Trophoblast cell (in vitro differentiated cells and primary cell): ENCODE measurements at regions not wholly inside any gene's neighbourhood (a gene's known extent, or its start where the extent isn't known, plus 50 kb on each side); places are given as distances from the start of the nearest gene placed in this dataset.
A peak's percentile ranks its signal among the peaks of the same experiment; 100 is the strongest.
"Not testable (repeated sequence)": the region's sequence is repeated elsewhere in the genome, so short reads cannot be mapped to it uniquely, and the experiment has no call there.

Experiments used
- DNase-seq, 2 donors: peaks; one replicate each; pipeline ENCODE4 v3.0.0-alpha.2; 2016
- H2AFZ ChIP-seq: 2 replicates; pipeline ENCODE4 v1.6.1; 2013; ENCODE audit warnings: low read length, moderate library complexity, mild to moderate bottlenecking; ENCODE audit not compliant: insufficient read depth, poor library complexity
- H2AK5ac ChIP-seq: 2 replicates; pipeline ENCODE4 v1.6.1; 2013; ENCODE audit warnings: mild to moderate bottlenecking, low read length
- H2BK120ac ChIP-seq: 2 replicates; pipeline ENCODE4 v1.6.1; 2013; ENCODE audit warnings: low read length, mild to moderate bottlenecking, moderate library complexity; ENCODE audit not compliant: insufficient read depth, poor library complexity
- H2BK12ac ChIP-seq: 2 replicates; pipeline ENCODE4 v1.6.1; 2013; ENCODE audit warnings: mild to moderate bottlenecking, low read length, moderate library complexity
- H2BK5ac ChIP-seq: 2 replicates; pipeline ENCODE4 v1.6.1; 2013; ENCODE audit warnings: low read length, low read depth, moderate library complexity, mild to moderate bottlenecking; ENCODE audit not compliant: poor library complexity
- H3K14ac ChIP-seq: 2 replicates; pipeline ENCODE4 v1.6.1; 2013; ENCODE audit warnings: mild to moderate bottlenecking, low read length
- H3K18ac ChIP-seq: 2 replicates; pipeline ENCODE4 v1.6.1; 2013; ENCODE audit warnings: mild to moderate bottlenecking, low read length
- H3K23ac ChIP-seq: 2 replicates; pipeline ENCODE4 v1.6.1; 2013; ENCODE audit warnings: low read length
- H3K27ac ChIP-seq: 2 replicates; pipeline ENCODE4 v1.5.1; 2013; ENCODE audit warnings: low read depth, mild to moderate bottlenecking, inconsistent platforms, low read length, moderate library complexity
- H3K27me3 ChIP-seq: 2 replicates; pipeline ENCODE4 v1.6.1; 2013; ENCODE audit warnings: inconsistent platforms, mild to moderate bottlenecking, low read length, moderate library complexity; ENCODE audit not compliant: insufficient read depth
- H3K36me3 ChIP-seq, 2 experiments: 1 replicate in 1 of 2; 2 replicates in 1 of 2; pipeline ENCODE4 v1.6.1; 2013; ENCODE audit warnings: low read length in 2 of 2, mild to moderate bottlenecking in 2 of 2, moderate library complexity in 1 of 2; ENCODE audit not compliant: insufficient read depth in 2 of 2, control insufficient read depth in 1 of 2
- H3K4ac ChIP-seq: 2 replicates; pipeline ENCODE4 v1.6.1; 2013; ENCODE audit warnings: low read depth, mild to moderate bottlenecking, low read length, moderate library complexity
- H3K4me1 ChIP-seq, 2 experiments: 1 replicate in 1 of 2; 2 replicates in 1 of 2; pipeline ENCODE4 v1.6.1; 2013; ENCODE audit warnings: low read length in 2 of 2, mild to moderate bottlenecking in 2 of 2, moderate library complexity in 1 of 2; ENCODE audit not compliant: insufficient read depth in 2 of 2, control insufficient read depth in 1 of 2
- H3K4me2 ChIP-seq: 2 replicates; pipeline ENCODE4 v1.6.1; 2013; ENCODE audit warnings: inconsistent platforms, mild to moderate bottlenecking, low read length, moderate library complexity
- H3K4me3 ChIP-seq: 2 replicates; pipeline ENCODE4 v1.5.1; 2013; ENCODE audit warnings: mild to moderate bottlenecking, low read depth, low read length, inconsistent platforms
- H3K79me1 ChIP-seq: one replicate; pipeline ENCODE4 v1.6.1; 2013; ENCODE audit warnings: low read length
- H3K79me2 ChIP-seq: 2 replicates; pipeline ENCODE4 v1.6.1; 2013; ENCODE audit warnings: low read length, mild to moderate bottlenecking; ENCODE audit not compliant: control insufficient read depth, insufficient read depth, poor library complexity
- H3K9ac ChIP-seq: 2 replicates; pipeline ENCODE4 v1.6.1; 2013; ENCODE audit warnings: mild to moderate bottlenecking, low read length
- H3K9me3 ChIP-seq: 2 replicates; pipeline ENCODE4 v1.6.1; 2013; ENCODE audit warnings: low read depth, mild to moderate bottlenecking, control low read depth, inconsistent platforms, low read length; ENCODE audit not compliant: insufficient read depth
- H4K12ac ChIP-seq: 2 replicates; pipeline ENCODE4 v1.6.1; 2013; ENCODE audit warnings: low read depth, mild to moderate bottlenecking, low read length, moderate library complexity
- H4K8ac ChIP-seq: 2 replicates; pipeline ENCODE4 v1.6.1; 2013; ENCODE audit warnings: low read depth, mild to moderate bottlenecking, low read length, moderate library complexity
- H4K91ac ChIP-seq: one replicate; pipeline ENCODE4 v1.6.1; 2013; ENCODE audit warnings: low read depth, mild to moderate bottlenecking, low read length, moderate library complexity
- WGBS: extraction: QIAGEN DNeasy Blood & Tissue Kit; methylation state at CpG from one replicate; pipeline ENCODE4 v1.1.7; 2013; ENCODE audit warnings: missing lambda C conversion rate; ENCODE audit not compliant: insufficient read length, insufficient coverage; ENCODE audit errors: extremely low coverage; 5-methylcytosine and 5-hydroxymethylcytosine counted together

DNA sequence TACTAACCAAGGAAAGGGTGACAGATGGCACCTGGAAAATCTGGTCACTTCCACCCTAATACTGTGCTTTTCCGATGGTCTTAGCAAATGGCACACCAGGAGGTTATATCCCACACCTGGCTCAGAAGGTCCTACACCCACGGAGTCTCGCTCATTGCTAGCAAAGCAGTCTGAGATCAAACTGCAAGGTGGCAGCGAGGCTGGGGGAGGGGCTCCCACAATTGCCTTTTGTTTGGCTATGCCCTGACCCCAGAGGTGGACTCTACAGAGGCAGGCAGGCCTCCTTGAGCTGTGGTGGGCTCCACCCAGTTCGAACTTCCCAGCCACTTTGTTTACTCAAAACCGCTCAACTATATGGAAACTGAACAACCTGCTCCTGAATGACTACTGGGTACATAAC is 50.3 kb upstream of the UGT2B15 start:
- H3K36me3 ChIP-seq, H2AFZ ChIP-seq, H3K4ac ChIP-seq, H3K23ac ChIP-seq, H3K4me1 ChIP-seq, H3K14ac ChIP-seq, H3K4me2 ChIP-seq, H3K27ac ChIP-seq, H4K91ac ChIP-seq, H2BK120ac ChIP-seq, H3K79me2 ChIP-seq, H3K9me3 ChIP-seq, H4K12ac ChIP-seq, H3K79me1 ChIP-seq, H4K8ac ChIP-seq, H3K18ac ChIP-seq, H2AK5ac ChIP-seq, H2BK12ac ChIP-seq, H3K9ac ChIP-seq, DNase-seq, H3K27me3 ChIP-seq, H2BK5ac ChIP-seq: not testable (repeated sequence)
- WGBS, result no CpG with 5 or more reads among the region's 6 CpGs
- peak overlapping the region; percentile 21 for H3K4me3 ChIP-seq

DNA sequence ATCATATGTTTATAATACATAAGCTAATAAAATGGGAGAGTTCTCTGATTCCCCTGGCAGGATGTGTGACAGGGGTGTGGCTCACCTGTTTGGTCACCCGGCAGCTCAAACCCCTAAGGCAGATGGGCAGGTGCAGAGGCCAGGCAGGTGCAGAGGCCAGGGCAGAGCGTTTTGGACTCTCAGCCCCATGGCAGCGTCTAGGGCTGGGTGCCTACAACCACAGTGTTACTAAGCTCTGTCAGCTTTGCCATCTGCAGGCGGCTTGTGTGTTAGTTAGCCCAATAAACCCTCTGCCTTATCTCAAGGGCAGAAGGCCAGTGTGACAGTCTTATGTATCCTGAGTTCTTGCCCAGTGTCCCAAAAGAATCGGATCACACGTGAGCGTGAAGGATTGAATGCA is 54.0 kb upstream of the UGT2B15 start:
- H3K27me3 ChIP-seq, result no peaks in the 10 kb centered on the region
- H3K79me2 ChIP-seq, result no peaks in the 10 kb centered on the region
- H3K23ac ChIP-seq, result no peak overlapping the region
- H4K8ac ChIP-seq, result no peak overlapping the region
- no peaks in the 10 kb centered on the region for H3K79me1 ChIP-seq
- H2BK120ac ChIP-seq, result no peak overlapping the region
- peaks cover 0 to 2% of the 10 kb centered on the region in 2 experiments for H3K36me3 ChIP-seq
- H3K4me1 ChIP-seq, result no peaks in the 10 kb centered on the region
- DNase-seq, result no peak
- no peak overlapping the region for H2BK12ac ChIP-seq
- H2BK5ac ChIP-seq, result no peak overlapping the region
- no peak overlapping the region for H3K18ac ChIP-seq
- H3K27ac ChIP-seq, result no peak overlapping the region
- no peak overlapping the region for H4K91ac ChIP-seq
- no CpG with 5 or more reads among the region's 7 CpGs for WGBS
- H2AK5ac ChIP-seq, result no peak overlapping the region
- H3K4me3 ChIP-seq, result no peak overlapping the region
- H2AFZ ChIP-seq, result no peak overlapping the region
- H3K9me3 ChIP-seq, result peaks cover 5% of the 10 kb centered on the region
- no peak overlapping the region for H3K14ac ChIP-seq
- no peak overlapping the region for H3K4ac ChIP-seq
- no peak overlapping the region for H3K9ac ChIP-seq
- H4K12ac ChIP-seq, result no peak overlapping the region
- no peak overlapping the region for H3K4me2 ChIP-seq

DNA sequence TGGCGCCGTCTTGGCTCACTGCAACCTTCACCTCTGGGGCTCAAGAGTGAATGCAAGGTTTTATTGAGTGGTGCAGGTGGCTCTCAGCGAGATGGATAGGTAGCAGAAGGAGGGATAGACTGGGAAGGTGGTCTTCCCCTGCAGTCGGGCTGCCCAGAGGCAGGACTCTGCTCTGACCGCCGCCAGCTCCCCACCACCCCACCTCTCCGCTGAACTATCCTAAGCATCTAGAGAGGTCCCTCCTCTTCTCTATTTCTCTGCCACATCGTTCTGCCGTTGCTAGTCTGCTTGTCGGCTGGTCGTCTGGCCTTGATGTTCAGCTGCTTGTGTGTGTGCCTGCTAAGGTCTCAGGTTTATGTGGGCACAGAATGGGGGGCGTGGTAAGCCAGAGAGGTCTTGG is 54.5 kb upstream of the UGT2B15 start:
- Histone ChIP-seq H4K91ac (no peak overlapping the region), H3K9ac (no peak overlapping the region), H3K36me3 (peaks cover 0 to 2% of the 10 kb centered on the region in 2 experiments), H2BK120ac (no peak overlapping the region), H4K12ac (no peak overlapping the region), H3K4me1 (no peaks in the 10 kb centered on the region), H3K27ac (no peak overlapping the region), H3K4me3 (no peak overlapping the region), H2BK5ac (no peak overlapping the region), H3K9me3 (peaks cover 5% of the 10 kb centered on the region), H3K23ac (no peak overlapping the region), H2AFZ (no peak overlapping the region), H3K27me3 (no peaks in the 10 kb centered on the region), H3K14ac (no peak overlapping the region), H3K4ac (no peak overlapping the region), H3K4me2 (no peak overlapping the region), H2AK5ac (no peak overlapping the region), H4K8ac (no peak overlapping the region), H3K79me1 (no peaks in the 10 kb centered on the region), H2BK12ac (no peak overlapping the region), H3K18ac (no peak overlapping the region), H3K79me2 (no peaks in the 10 kb centered on the region)
- DNase-seq, result no peak
- WGBS, result no CpG with 5 or more reads among the region's 12 CpGs

GRCh38 chr4:68732653-68733466 is 62.4 kb upstream of the UGT2B15 start:
- Histone ChIP-seq H4K12ac (no peak overlapping the region), H3K9ac (no peak overlapping the region), H3K4me3 (no peak overlapping the region), H4K91ac (no peak overlapping the region), H3K27ac (no peak overlapping the region), H3K23ac (no peak overlapping the region), H2BK12ac (no peak overlapping the region), H3K27me3 (no peaks in the 10 kb centered on the region), H3K4me2 (no peak overlapping the region), H2AK5ac (no peak overlapping the region), H2BK120ac (no peak overlapping the region), H3K79me2 (no peaks in the 10 kb centered on the region), H2BK5ac (no peak overlapping the region), H3K36me3 (no peaks in the 10 kb centered on the region), H3K4ac (no peak overlapping the region), H2AFZ (no peak overlapping the region), H3K4me1 (no peaks in the 10 kb centered on the region), H3K9me3 (peaks cover 2% of the 10 kb centered on the region), H3K79me1 (no peaks in the 10 kb centered on the region), H4K8ac (no peak overlapping the region), H3K14ac (no peak overlapping the region), H3K18ac (no peak overlapping the region)
- WGBS, result no CpG with 5 or more reads among the region's 5 CpGs
- peak; percentile 19 to 63 for DNase-seq
